WTC11 (cell line): ENCODE measurements at regions not wholly inside any gene's neighbourhood (a gene's known extent, or its start where the extent isn't known, plus 50 kb on each side); places are given as distances from the start of the nearest gene placed in this dataset.
"Not testable (repeated sequence)": the region's sequence is repeated elsewhere in the genome, so short reads cannot be mapped to it uniquely, and the experiment has no call there.

ENCODE experiments used
- CTCF ChIP-seq: fragments of 200-600 bp; IDR thresholded peaks from 2 replicates; pipeline ENCODE4 v1.8.0; 2022; ENCODE audit warnings: antibody characterized with exemption
- ETV6 ChIP-seq: sonication (generic); formaldehyde crosslinking; IDR thresholded peaks from 2 replicates; pipeline ENCODE4 v1.8.1; 2022; ENCODE audit warnings: mild to moderate bottlenecking, missing genetic modification reagents
- JUN ChIP-seq: sonication (generic); formaldehyde crosslinking; IDR thresholded peaks from 2 replicates; pipeline ENCODE4 v1.8.0; 2023; ENCODE audit warnings: mild to moderate bottlenecking, missing genetic modification reagents
- KAT7 ChIP-seq: sonication (generic); formaldehyde crosslinking; IDR thresholded peaks from 2 replicates; pipeline ENCODE4 v1.8.1; 2023; ENCODE audit warnings: missing genetic modification reagents, mild to moderate bottlenecking, borderline replicate concordance
- NR2C2 ChIP-seq: sonication (generic); formaldehyde crosslinking; IDR thresholded peaks from 2 replicates; pipeline ENCODE4 v1.8.0; 2022; ENCODE audit warnings: mild to moderate bottlenecking, missing genetic modification reagents
- NR3C1 ChIP-seq: sonication (generic); formaldehyde crosslinking; conservative IDR thresholded peaks from 2 replicates; pipeline ENCODE4 v1.8.1; 2023; ENCODE audit warnings: low read depth, mild to moderate bottlenecking, missing genetic modification reagents
- PRRX2 ChIP-seq: fragments of 250-450 bp; sonication (Bioruptor Pico); IDR thresholded peaks from 2 replicates; pipeline ENCODE4 v1.8.0; 2021; ENCODE audit warnings: mild to moderate bottlenecking
- TP53 ChIP-seq: sonication (generic); formaldehyde crosslinking; IDR thresholded peaks from 2 replicates; pipeline ENCODE4 v1.8.1; 2023; ENCODE audit warnings: mild to moderate bottlenecking, missing genetic modification reagents
- ZNF512 ChIP-seq: sonication (generic); formaldehyde crosslinking; IDR thresholded peaks from 2 replicates; pipeline ENCODE4 v1.8.1; 2022; ENCODE audit warnings: missing genetic modification reagents, borderline replicate concordance
- TF ChIP-seq, protein P1 (sequence below): sonication (generic); formaldehyde crosslinking; IDR thresholded peaks from 2 replicates; pipeline ENCODE4 v1.8.1; 2022; ENCODE audit warnings: low read depth, missing genetic modification reagents, borderline replicate concordance

GRCh38 chr2:44060286-44060685, 64.5 kb upstream of the LRPPRC start:
- not testable (repeated sequence) for TF ChIP-seq CTCF; NR2C2; ZNF512 (CRISPR knock-in tag); JUN (CRISPR knock-in tag); PRRX2 (CRISPR knock-in tag); TP53 (CRISPR knock-in tag); NR3C1 (CRISPR knock-in tag); KAT7 (CRISPR knock-in tag); ETV6 (CRISPR knock-in tag)
- TF ChIP-seq, protein P1, sequence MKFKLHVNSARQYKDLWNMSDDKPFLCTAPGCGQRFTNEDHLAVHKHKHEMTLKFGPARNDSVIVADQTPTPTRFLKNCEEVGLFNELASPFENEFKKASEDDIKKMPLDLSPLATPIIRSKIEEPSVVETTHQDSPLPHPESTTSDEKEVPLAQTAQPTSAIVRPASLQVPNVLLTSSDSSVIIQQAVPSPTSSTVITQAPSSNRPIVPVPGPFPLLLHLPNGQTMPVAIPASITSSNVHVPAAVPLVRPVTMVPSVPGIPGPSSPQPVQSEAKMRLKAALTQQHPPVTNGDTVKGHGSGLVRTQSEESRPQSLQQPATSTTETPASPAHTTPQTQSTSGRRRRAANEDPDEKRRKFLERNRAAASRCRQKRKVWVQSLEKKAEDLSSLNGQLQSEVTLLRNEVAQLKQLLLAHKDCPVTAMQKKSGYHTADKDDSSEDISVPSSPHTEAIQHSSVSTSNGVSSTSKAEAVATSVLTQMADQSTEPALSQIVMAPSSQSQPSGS (CRISPR knock-in tag) = not testable (repeated sequence)
